ENCODE measurements at regions not wholly inside any gene's neighbourhood (a gene's known extent, or its start where the extent isn't known, plus 50 kb on each side); places are given as distances from the start of the nearest gene placed in this dataset.

DNA sequence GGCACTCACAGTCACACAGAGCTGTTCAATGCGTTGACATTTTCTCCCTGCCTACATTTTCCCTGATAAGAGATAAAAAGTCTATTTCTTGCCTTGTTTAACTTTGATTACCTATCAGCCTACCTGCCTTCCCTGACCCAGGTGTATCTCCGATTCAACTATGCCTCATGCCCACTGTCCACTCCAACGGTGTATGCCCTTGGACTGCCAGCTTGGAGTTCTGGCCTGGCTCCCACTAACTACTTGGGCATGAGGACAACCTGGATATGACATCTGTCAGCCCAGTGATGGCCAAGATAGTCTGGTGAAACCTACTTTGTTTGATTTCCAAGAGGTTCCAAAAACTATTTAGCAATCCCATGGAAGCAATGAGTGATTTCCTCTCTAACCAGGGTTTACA lies 93.0 kb upstream of the PELI2 start:
- no peak overlapping the region for H3K27ac ChIP-seq (replicated peaks; ENCODE audit: low read length)
- no peaks in the 10 kb centered on the region for H3K27me3 ChIP-seq (ENCODE audit: control insufficient read depth in 3 of 3, insufficient read depth in 3 of 3, low read depth in 1 of 3, low read length in 3 of 3)
- no peak overlapping the region for H3K14ac ChIP-seq (ENCODE audit: low read length)
- H2BK120ac ChIP-seq (ENCODE audit: low read depth, low read length) = no peak overlapping the region
- no peak overlapping the region for H2BK12ac ChIP-seq (ENCODE audit: low read length)
- H3K18ac ChIP-seq (ENCODE audit: low read length) = no peak overlapping the region
- H3K9ac ChIP-seq (ENCODE audit: low read depth, low read length, poor library complexity) = no peak overlapping the region
- no CpG with 5 or more reads among the region's 3 CpGs for WGBS, 2 donors (ENCODE audit: extremely low coverage in 2 of 2, insufficient read length in 2 of 2, insufficient replicate concordance in 1 of 2)
- no peaks in the 10 kb centered on the region for H3K4me1 ChIP-seq (ENCODE audit: control insufficient read depth in 2 of 2, insufficient read depth in 1 of 2, low read depth in 1 of 2, low read length in 2 of 2)
- no peak overlapping the region for H2BK15ac ChIP-seq (ENCODE audit: low read length)
- H4K8ac ChIP-seq (ENCODE audit: low read depth, low read length) = no peak overlapping the region
- no peak overlapping the region for H2BK5ac ChIP-seq (ENCODE audit: low read length)
- DNase-seq (ENCODE audit: low spot score) = no peak
- no peak overlapping the region for H3K4me2 ChIP-seq (ENCODE audit: insufficient read depth, low read length, poor library complexity, severe bottlenecking)
- no peak overlapping the region for H2AFZ ChIP-seq (ENCODE audit: low read length)
- H3K36me3 ChIP-seq (replicated peaks in 1 of 2; ENCODE audit: control insufficient read depth in 2 of 2, insufficient read depth in 2 of 2, low read length in 2 of 2) = no peaks in the 10 kb centered on the region
- peaks cover 0 to 4% of the 10 kb centered on the region in 2 donors for H3K9me3 ChIP-seq (replicated peaks in 1 of 2; ENCODE audit: control insufficient read depth in 2 of 2, insufficient read depth in 1 of 2, low read depth in 1 of 2, low read length in 2 of 2)
- no peaks in the 10 kb centered on the region for H3K79me1 ChIP-seq (ENCODE audit: low read depth, low read length)
- no peak overlapping the region for H4K91ac ChIP-seq (ENCODE audit: low read depth, low read length, poor library complexity)
- no peak overlapping the region for H3K4ac ChIP-seq (ENCODE audit: low read length)
- H2AK5ac ChIP-seq (ENCODE audit: low read depth, low read length) = no peak overlapping the region
- H3K4me3 ChIP-seq (ENCODE audit: low read length in 2 of 2) = no peak overlapping the region
- no peak overlapping the region for H3K23ac ChIP-seq (ENCODE audit: low read depth, low read length, poor library complexity)

GRCh38 chr14:56026506-56026905 lies 91.7 kb upstream of the PELI2 start:
- no peak overlapping the region for H3K4ac ChIP-seq (ENCODE audit: low read length)
- DNase-seq (ENCODE audit: low spot score) = no peak
- H3K4me2 ChIP-seq (ENCODE audit: insufficient read depth, low read length, poor library complexity, severe bottlenecking) = no peak overlapping the region
- H3K79me1 ChIP-seq (ENCODE audit: low read depth, low read length) = no peaks in the 10 kb centered on the region
- no peak overlapping the region for H3K14ac ChIP-seq (ENCODE audit: low read length)
- no peaks in the 10 kb centered on the region for H3K4me1 ChIP-seq (ENCODE audit: control insufficient read depth in 2 of 2, insufficient read depth in 1 of 2, low read depth in 1 of 2, low read length in 2 of 2)
- H4K91ac ChIP-seq (ENCODE audit: low read depth, low read length, poor library complexity) = no peak overlapping the region
- H2BK15ac ChIP-seq (ENCODE audit: low read length) = no peak overlapping the region
- no peak overlapping the region for H3K23ac ChIP-seq (ENCODE audit: low read depth, low read length, poor library complexity)
- WGBS, 2 donors (ENCODE audit: extremely low coverage in 2 of 2, insufficient read length in 2 of 2, insufficient replicate concordance in 1 of 2) = no CpG with 5 or more reads among the region's 1 CpG
- H3K9ac ChIP-seq (ENCODE audit: low read depth, low read length, poor library complexity) = no peak overlapping the region
- no peak overlapping the region for H4K8ac ChIP-seq (ENCODE audit: low read depth, low read length)
- H2BK5ac ChIP-seq (ENCODE audit: low read length) = no peak overlapping the region
- H2AFZ ChIP-seq (ENCODE audit: low read length) = no peak overlapping the region
- no peak overlapping the region for H2AK5ac ChIP-seq (ENCODE audit: low read depth, low read length)
- no peak overlapping the region for H2BK12ac ChIP-seq (ENCODE audit: low read length)
- H3K9me3 ChIP-seq (replicated peaks in 1 of 2; ENCODE audit: control insufficient read depth in 2 of 2, insufficient read depth in 1 of 2, low read depth in 1 of 2, low read length in 2 of 2) = no peaks in the 10 kb centered on the region
- no peaks in the 10 kb centered on the region for H3K36me3 ChIP-seq (replicated peaks in 1 of 2; ENCODE audit: control insufficient read depth in 2 of 2, insufficient read depth in 2 of 2, low read length in 2 of 2)
- no peaks in the 10 kb centered on the region for H3K27me3 ChIP-seq (ENCODE audit: control insufficient read depth in 3 of 3, insufficient read depth in 3 of 3, low read depth in 1 of 3, low read length in 3 of 3)
- no peak overlapping the region for H3K27ac ChIP-seq (replicated peaks; ENCODE audit: low read length)
- no peak overlapping the region for H2BK120ac ChIP-seq (ENCODE audit: low read depth, low read length)
- no peak overlapping the region for H3K4me3 ChIP-seq (ENCODE audit: low read length in 2 of 2)
- H3K18ac ChIP-seq (ENCODE audit: low read length) = no peak overlapping the region

DNA sequence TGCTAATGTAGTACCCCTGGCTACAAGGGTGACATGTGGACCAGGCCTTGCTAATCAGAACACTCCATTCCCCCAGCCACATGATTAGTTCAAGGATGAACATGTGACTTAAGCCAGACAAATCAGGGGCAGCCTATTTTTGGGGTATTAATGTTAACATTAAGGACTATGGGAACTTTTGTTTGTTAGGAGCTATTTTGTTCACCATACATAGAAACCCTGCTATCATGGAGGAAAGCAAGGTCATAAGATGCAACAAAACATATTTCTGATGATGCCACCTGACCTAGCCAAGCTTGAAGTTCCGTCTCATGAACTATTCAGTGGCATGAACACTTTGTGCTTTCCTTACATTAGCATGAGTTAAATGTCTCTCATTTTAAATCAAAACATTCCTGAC lies 90.8 kb upstream of the PELI2 start:
- Histone ChIP-seq H3K4me3 (ENCODE audit: low read length in 2 of 2) (no peak overlapping the region), H2BK120ac (ENCODE audit: low read depth, low read length) (no peak overlapping the region), H3K27me3 (ENCODE audit: control insufficient read depth in 3 of 3, insufficient read depth in 3 of 3, low read depth in 1 of 3, low read length in 3 of 3) (no peaks in the 10 kb centered on the region), H3K18ac (ENCODE audit: low read length) (no peak overlapping the region), H3K4ac (ENCODE audit: low read length) (no peak overlapping the region), H4K91ac (ENCODE audit: low read depth, low read length, poor library complexity) (no peak overlapping the region), H2BK15ac (ENCODE audit: low read length) (no peak overlapping the region), H3K4me1 (ENCODE audit: control insufficient read depth in 2 of 2, insufficient read depth in 1 of 2, low read depth in 1 of 2, low read length in 2 of 2) (no peaks in the 10 kb centered on the region), H3K9me3 (replicated peaks in 1 of 2; ENCODE audit: control insufficient read depth in 2 of 2, insufficient read depth in 1 of 2, low read depth in 1 of 2, low read length in 2 of 2) (no peaks in the 10 kb centered on the region), H2BK12ac (ENCODE audit: low read length) (no peak overlapping the region), H2AK5ac (ENCODE audit: low read depth, low read length) (no peak overlapping the region), H3K79me1 (ENCODE audit: low read depth, low read length) (no peaks in the 10 kb centered on the region), H3K4me2 (ENCODE audit: insufficient read depth, low read length, poor library complexity, severe bottlenecking) (no peak overlapping the region), H3K27ac (replicated peaks; ENCODE audit: low read length) (no peak overlapping the region), H3K36me3 (replicated peaks in 1 of 2; ENCODE audit: control insufficient read depth in 2 of 2, insufficient read depth in 2 of 2, low read length in 2 of 2) (no peaks in the 10 kb centered on the region), H2AFZ (ENCODE audit: low read length) (no peak overlapping the region), H2BK5ac (ENCODE audit: low read length) (no peak overlapping the region), H3K23ac (ENCODE audit: low read depth, low read length, poor library complexity) (no peak overlapping the region), H3K14ac (ENCODE audit: low read length) (no peak overlapping the region), H3K9ac (ENCODE audit: low read depth, low read length, poor library complexity) (no peak overlapping the region), H4K8ac (ENCODE audit: low read depth, low read length) (no peak overlapping the region)
- no CpG with 5 or more reads among the region's 1 CpG for WGBS, 2 donors (ENCODE audit: extremely low coverage in 2 of 2, insufficient read length in 2 of 2, insufficient replicate concordance in 1 of 2)
- DNase-seq (ENCODE audit: low spot score) = no peak

GRCh38 chr14:56027916-56028712 lies 90.1 kb upstream of the PELI2 start:
- H2BK12ac ChIP-seq (ENCODE audit: low read length) = no peak overlapping the region
- H3K4ac ChIP-seq (ENCODE audit: low read length) = no peak overlapping the region
- no peak overlapping the region for H4K8ac ChIP-seq (ENCODE audit: low read depth, low read length)
- no peak overlapping the region for H2BK120ac ChIP-seq (ENCODE audit: low read depth, low read length)
- no peaks in the 10 kb centered on the region for H3K79me1 ChIP-seq (ENCODE audit: low read depth, low read length)
- H3K4me1 ChIP-seq (ENCODE audit: control insufficient read depth in 2 of 2, insufficient read depth in 1 of 2, low read depth in 1 of 2, low read length in 2 of 2) = no peaks in the 10 kb centered on the region
- no peak overlapping the region for H3K23ac ChIP-seq (ENCODE audit: low read depth, low read length, poor library complexity)
- no peaks in the 10 kb centered on the region for H3K9me3 ChIP-seq (replicated peaks in 1 of 2; ENCODE audit: control insufficient read depth in 2 of 2, insufficient read depth in 1 of 2, low read depth in 1 of 2, low read length in 2 of 2)
- no peak overlapping the region for H3K18ac ChIP-seq (ENCODE audit: low read length)
- H3K4me2 ChIP-seq (ENCODE audit: insufficient read depth, low read length, poor library complexity, severe bottlenecking) = no peak overlapping the region
- no peak overlapping the region for H4K91ac ChIP-seq (ENCODE audit: low read depth, low read length, poor library complexity)
- DNase-seq (ENCODE audit: low spot score) = no peak
- H2AK5ac ChIP-seq (ENCODE audit: low read depth, low read length) = no peak overlapping the region
- H3K27ac ChIP-seq (replicated peaks; ENCODE audit: low read length) = no peak overlapping the region
- H2BK5ac ChIP-seq (ENCODE audit: low read length) = no peak overlapping the region
- no peak overlapping the region for H3K14ac ChIP-seq (ENCODE audit: low read length)
- H2BK15ac ChIP-seq (ENCODE audit: low read length) = no peak overlapping the region
- H3K36me3 ChIP-seq (replicated peaks in 1 of 2; ENCODE audit: control insufficient read depth in 2 of 2, insufficient read depth in 2 of 2, low read length in 2 of 2) = no peaks in the 10 kb centered on the region
- no peak overlapping the region for H3K9ac ChIP-seq (ENCODE audit: low read depth, low read length, poor library complexity)
- H3K27me3 ChIP-seq (ENCODE audit: control insufficient read depth in 3 of 3, insufficient read depth in 3 of 3, low read depth in 1 of 3, low read length in 3 of 3) = no peaks in the 10 kb centered on the region
- H2AFZ ChIP-seq (ENCODE audit: low read length) = no peak overlapping the region
- H3K4me3 ChIP-seq (ENCODE audit: low read length in 2 of 2) = no peak overlapping the region
- WGBS, 2 donors (ENCODE audit: extremely low coverage in 2 of 2, insufficient read length in 2 of 2, insufficient replicate concordance in 1 of 2) = no CpG with 5 or more reads among the region's 2 CpGs
